Islet precursor cell (in vitro differentiated cells): ENCODE measurements at regions not wholly inside any gene's neighbourhood (a gene's known extent, or its start where the extent isn't known, plus 50 kb on each side); places are given as distances from the start of the nearest gene placed in this dataset.
A peak's percentile ranks its signal among the peaks of the same experiment; 100 is the strongest.

ENCODE experiments used
- DNase-seq: peaks from one replicate; pipeline ENCODE4 v3.0.0-alpha.2; 2018

DNA sequence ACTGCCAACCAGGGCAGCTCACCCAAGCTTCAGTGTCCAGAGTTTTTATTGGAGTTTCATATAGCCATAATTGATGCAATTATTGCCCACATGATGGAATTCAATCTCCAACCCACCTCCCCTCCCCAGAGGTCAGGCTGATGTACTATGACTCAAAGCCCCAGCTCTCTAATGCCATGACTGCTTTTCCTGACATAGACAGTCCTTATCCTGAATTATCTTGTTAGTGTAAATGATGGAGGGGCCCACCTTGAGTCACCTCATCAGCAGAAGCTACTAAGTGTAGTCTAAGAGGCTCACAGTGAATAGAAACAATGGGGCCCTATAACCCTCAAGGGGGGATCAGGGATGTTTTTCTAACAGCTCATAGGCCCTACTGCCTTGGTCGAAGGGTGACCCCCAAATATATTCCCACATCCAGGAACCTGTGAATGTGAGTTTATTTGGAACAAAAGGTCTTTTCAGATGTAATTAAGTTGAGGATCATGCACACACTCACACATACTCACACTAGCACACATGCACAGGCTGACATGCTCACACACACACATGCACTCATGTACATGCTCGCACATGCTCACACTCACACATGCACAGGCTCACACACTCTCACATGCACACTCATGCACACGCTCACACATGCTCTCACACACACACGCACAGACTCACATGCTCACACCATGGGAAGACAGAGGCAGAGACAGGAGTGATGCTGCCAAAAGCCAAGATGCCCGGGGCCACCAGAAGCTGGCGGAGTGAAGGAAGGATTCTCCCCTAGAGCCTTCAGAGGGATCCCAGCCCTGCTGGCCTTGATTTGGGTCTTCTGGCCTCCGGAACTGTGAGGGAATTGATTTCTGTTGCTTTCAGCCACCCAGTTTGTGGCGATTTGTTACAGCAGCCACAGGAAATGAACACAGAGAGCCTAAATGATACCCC, 131.2 kb upstream of the SMAD3 start:
- peak; percentile 23 for DNase-seq

GRCh38 chr15:66934868-66935520, 130.4 kb upstream of the SMAD3 start:
- peak; percentile 20 for DNase-seq

GRCh38 chr15:66935688-66936087, 129.7 kb upstream of the SMAD3 start:
- peak; percentile 15 for DNase-seq

DNA sequence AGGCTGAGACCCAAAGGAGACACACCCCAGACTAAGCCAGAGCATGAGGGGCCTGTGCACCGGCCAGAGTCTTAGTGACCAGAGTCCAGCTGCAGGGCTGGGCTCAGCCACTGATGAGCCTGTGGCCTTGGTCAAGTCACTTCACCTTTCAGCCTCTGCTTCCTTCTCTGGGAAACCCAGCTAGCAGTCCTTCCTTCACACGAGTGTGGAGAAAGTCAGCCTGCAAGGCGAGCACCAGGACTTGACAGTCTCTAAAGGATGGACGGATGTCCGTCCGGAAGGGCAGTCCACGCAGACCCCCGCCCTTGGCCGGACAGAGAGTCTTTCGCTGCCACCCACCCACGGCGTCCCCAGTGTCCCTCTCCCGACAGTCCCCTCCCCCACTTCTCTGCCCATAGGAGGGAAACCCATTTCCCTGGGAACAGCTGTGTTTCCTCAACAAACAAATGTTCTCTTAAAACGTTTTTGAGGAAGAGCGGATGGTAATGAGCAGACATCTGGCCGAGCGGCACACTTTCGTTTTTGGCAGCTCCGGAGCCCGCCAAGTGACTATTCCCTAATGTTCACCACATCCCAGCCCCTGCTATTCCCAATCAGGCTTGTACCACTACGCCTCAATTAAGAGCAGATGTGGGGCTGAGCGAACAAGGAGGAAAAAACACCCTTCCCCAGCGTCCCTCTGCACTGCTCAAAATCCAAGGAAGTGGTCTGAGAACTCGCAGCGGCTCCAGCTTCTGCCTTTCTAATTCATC, 129.1 kb upstream of the SMAD3 start:
- peak; percentile 42 for DNase-seq

GRCh38 chr15:66936861-66937582, 128.4 kb upstream of the SMAD3 start:
- peak; percentile 11 for DNase-seq

- DNase-seq, result peak; percentile 8
Measured at GRCh38 chr15:66937588-66937987, 127.8 kb upstream of the SMAD3 start.

DNA sequence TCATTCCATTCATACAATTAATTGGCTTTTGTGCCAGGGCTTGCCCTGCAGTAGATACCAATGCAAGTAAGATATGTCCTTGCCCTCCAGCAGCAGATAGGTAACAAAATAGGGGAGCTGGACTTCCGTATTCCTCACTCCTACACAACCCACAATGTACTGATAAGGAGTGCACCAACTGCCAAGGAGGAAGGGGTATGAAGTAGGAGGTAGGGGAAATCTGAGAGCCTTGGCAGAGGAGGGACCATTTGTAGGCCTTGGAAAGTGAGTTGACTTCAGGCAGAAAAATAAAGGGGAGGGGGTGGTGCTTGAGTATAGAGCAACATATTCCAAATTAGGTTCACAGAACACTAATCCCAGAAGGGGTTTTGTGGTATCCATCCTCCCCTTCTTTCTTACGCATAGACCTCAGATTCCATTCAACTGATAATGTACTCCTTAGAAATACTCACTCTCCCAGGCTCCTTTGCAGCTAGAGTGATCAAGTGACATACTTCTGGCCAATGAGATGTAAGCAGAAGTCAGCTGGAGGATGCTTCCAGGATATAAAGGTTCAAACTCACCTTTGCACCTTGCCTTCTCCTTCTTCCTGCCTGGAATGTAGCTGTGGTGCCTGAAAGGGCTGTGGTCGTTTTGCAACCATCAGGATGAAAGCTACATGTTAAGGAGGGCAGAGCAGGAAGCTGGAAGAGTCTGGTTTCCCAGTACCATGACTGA, 127.1 kb upstream of the SMAD3 start:
- peak; percentile 18 for DNase-seq

DNA sequence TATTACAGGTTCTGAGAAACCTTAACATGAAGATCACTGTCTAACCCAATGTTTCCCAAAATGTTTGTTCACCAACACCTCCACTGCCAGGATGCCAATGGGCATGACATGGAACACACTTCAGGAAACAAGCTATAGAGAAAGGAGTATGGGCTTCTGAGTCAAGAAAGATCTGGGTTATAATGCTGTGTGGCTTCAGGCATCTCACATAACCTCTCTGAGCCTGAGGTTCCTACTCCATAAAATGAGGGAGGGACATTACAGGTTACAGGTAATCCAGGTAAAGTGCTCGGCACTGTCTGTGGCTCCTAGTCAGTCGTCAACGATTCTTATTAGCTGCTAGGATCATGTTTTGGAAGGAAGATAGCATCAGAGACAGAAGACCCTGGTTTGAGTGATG, 126.4 kb upstream of the SMAD3 start:
- DNase-seq, result peak; percentile 10

DNA sequence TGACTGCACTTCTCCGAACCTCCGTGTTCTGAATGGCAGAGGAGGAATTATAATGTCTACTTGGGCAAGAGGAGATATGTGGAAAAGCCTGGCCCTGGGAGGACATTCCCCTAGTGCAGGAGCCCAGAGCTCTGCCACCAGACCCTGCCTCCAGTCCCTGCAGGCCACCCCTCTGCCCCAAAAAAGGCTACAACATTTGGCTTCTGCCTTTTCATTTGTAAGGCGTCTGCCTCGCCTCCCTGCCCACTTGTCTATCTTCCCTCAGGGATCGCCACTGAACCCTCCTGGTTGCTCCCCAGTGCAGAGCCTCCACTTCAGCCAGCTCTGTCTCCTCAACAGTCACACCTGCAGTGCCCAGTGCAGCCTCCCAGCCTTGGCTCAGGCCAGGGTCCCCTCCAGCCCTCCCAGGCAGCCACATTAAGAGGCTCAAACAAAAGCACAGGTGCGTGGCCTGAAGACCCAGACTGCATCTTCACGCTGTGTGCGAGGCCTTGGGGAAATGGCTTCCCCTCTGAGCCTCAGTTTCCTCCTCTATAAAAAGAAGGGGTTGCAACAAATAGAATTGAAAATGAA, 125.9 kb upstream of the SMAD3 start:
- DNase-seq, result peak; percentile 26

- peak; percentile 17 for DNase-seq
Measured at GRCh38 chr15:66940368-66940767, 125.0 kb upstream of the SMAD3 start.

DNA sequence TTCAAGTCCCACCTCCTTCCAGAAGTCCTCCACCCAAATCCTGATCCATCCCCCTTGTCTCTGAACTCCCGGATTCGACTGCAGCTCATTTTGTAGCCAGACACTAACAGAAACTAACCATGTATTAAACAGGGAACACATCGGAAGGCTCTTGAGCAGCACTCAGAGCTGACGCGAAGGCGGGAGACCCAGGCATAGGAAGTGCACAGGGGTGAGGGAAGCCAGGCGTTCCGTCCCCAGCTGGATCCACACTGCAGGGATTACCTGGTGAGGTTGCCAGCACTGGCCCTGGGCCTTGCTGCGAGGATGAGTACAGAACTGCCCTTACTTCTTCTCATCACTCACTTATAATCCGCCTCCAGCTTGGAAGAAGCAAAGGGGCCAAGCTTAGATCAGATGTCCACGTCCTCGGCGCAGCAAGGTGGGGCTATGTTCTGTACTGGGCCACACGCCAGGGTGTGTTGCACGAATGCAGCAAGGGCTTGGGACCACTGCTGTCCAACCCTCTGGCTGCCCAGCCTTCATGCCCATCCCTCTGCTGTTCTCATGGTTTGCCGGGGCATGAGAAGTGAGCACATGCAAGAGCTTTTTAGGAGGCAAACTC, 124.2 kb upstream of the SMAD3 start:
- DNase-seq, result peak; percentile 44

GRCh38 chr15:66941791-66942190, 123.6 kb upstream of the SMAD3 start:
- peak; percentile 29 for DNase-seq

- no peak for DNase-seq
Measured at GRCh38 chr15:66942649-66943390, 122.6 kb upstream of the SMAD3 start.

- DNase-seq, result no peak
Measured at GRCh38 chr15:66943456-66944095, 121.8 kb upstream of the SMAD3 start.

DNA sequence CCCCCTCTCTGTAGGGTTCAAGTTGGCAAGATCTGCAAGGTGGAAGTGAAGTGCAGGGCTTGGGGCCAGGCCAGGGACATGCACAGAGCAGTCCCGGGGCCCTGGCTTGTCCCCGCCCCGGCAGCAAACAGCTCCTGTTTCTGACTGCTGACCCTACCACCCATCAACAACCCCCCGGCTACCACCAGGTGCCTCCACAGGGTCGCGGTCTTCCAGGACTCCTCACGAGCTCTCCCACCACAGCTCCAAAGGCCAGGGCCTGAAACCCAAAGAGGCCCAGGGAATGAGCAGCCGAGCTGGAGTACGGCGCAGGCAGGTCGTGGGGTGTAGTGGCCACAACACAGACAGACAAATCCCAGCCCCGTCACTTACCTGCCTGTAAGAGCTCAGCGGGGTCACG, 121.3 kb upstream of the SMAD3 start:
- DNase-seq, result no peak

- DNase-seq, result no peak
Measured at GRCh38 chr15:66945286-66945685, 120.1 kb upstream of the SMAD3 start.

DNA sequence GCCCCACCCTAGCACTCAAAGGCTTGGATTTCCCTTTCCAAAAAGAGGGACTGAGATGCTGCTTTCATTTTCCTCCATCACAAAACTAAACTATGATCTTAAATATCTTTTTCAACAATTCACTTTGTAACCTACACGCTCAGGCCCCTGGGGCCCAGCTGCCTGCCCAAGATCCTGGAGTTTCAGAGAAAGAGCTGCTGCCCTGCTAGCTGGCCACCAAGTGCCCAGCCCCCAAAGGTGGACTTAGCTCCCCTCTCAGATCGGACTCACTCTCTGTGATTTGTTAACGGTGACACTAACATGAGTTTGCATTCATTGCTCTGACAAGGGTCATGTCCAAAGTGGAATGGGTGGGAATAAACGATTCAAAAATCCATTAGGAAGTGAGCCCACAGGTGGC, 119.6 kb upstream of the SMAD3 start:
- no peak for DNase-seq

GRCh38 chr15:66946578-66947164, 118.7 kb upstream of the SMAD3 start:
- DNase-seq, result peak; percentile 80

DNA sequence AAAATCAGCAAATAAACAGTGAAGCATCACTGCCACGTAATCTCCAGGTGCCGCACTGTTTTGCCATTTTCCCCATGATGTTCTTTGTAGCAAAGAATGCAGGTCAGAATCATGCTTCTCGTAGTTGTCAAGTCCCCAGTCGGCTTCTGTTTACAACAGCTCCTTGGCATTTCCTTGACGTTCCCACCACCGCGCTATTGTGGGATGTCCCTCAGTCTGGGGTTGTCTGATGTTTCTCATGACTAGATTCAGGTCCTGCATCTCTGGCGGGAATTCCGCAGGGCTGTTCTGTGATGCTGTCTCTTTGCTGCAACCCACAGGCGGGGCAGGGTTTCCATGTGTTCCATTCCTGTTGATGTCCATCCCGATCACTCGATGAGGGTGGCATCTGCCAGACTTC, 117.9 kb upstream of the SMAD3 start:
- peak; percentile 71 for DNase-seq

- DNase-seq, result peak; percentile 69
Measured at GRCh38 chr15:66948294-66948693, 117.1 kb upstream of the SMAD3 start.
